ENCODE measurements at regions not wholly inside any gene's neighbourhood (a gene's known extent, or its start where the extent isn't known, plus 50 kb on each side); places are given as distances from the start of the nearest gene placed in this dataset.
"Not testable (repeated sequence)": the region's sequence is repeated elsewhere in the genome, so short reads cannot be mapped to it uniquely, and the experiment has no call there.

DNA sequence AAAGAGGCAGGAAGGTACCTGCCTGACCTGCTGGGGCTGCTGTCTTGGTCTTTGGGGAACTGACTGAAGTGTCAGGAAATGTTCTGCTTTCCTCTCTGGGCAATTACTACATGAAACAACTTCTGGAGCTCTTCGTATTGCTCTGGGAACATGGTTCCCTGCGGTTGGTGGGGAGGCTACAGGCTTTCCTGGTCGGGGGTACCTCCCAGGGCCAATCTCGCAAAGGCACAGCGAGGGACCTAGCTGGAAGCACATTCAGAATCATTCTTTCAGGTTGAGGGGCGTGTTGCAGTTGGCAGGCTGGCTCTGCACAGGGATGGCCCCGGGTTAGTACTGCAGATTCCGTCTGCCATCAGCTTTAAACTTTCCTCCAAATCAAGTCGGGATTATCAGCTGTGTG is 88.9 kb upstream of the RANBP3L start:
- no peak for DNase-seq (ENCODE audit: low spot score)

DNA sequence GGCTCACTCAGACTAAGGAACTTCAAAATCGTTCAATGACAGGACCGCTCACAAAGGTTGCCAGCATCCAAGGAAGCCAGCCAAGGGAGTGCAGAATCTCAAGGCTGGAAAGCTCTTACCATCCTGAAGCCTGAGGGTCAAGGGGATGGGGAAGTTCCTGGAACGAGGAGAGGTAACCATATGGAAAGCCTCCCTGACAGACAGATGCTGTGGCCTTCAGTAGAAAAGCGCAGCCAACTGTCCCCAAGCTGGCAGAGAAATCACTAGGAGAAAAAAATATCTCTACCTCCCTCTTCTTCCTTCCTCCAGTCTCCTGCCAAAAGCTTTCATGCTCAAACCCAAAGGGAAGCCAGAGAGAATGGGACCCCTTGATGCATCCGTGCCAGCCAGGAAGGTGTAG is 90.5 kb upstream of the RANBP3L start:
- peak; percentile 85 for DNase-seq (ENCODE audit: low spot score)

DNA sequence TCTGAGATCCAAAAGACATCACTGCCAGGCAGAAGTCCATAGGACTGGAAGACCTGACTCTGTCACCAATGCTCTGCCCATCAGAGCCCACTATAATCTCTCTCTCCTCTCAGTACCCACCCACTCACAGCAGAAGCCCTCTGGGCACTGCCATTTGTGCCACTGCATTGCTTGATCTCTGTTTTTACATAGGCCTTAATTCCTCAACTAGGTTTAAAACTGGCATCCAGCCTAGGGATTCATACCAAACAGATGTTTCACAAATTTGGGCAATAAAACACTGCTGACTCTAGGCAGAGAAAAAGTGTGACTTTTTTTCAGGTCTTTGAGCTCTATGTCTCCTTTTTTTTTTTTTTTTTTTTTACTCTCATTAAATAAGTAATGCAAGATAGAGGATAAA is 91.1 kb upstream of the RANBP3L start:
- DNase-seq (ENCODE audit: low spot score), result no peak

DNA sequence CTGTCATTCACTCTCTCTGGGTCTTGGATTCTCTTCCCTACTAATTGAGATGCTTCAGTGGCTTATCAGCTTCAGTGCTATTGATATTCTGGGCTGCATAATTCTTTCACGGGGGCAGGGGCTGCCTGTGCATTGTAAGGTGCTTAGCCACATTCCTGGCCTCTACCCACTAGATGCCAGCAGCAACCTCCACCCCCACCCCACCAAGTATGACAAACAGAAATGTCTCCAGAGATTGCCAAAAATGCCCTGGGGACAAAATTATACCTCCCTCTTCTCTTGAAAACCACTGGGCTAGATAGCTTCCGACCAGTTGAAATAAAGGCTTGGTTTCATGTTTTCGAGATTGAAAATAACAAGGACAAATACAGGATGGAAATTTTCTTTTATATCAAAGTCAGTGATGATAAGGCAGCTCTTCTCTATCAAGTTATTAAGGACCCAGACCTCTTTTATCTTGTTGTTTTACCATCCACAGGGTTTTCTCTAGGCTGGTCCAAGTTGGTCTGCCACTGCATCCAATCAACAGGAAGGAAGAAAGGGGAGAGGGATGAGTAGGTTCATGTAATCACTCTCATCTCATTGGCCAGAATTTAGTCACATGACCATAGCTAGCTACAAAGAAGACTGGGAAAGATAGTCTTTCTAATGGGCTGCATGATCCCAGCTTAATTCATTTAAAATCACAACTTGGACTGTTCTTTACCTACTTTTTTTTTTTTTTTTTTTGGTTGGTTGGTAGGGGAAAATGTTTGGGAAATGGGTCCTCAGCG is 92.1 kb upstream of the RANBP3L start:
- no peak for DNase-seq (ENCODE audit: low spot score)

DNA sequence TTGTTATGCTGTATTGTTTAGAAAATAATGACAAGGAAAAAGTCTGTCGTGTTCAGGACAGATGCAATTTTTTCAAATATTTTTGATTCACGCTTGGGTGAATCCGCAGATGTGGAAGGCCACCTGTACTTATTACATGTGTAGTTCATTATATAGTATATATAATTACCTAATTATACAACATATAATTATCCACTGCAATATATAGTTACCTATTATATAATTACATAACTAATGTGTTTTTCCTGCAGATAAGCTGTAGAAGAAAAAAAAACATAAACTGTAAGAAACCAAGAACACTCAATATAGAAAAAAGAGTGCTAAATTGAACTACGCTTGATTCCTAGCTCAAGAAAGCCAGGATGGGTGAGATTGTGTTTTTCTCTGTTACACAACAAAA is 93.6 kb upstream of the RANBP3L start:
- no peak for DNase-seq (ENCODE audit: low spot score)

DNA sequence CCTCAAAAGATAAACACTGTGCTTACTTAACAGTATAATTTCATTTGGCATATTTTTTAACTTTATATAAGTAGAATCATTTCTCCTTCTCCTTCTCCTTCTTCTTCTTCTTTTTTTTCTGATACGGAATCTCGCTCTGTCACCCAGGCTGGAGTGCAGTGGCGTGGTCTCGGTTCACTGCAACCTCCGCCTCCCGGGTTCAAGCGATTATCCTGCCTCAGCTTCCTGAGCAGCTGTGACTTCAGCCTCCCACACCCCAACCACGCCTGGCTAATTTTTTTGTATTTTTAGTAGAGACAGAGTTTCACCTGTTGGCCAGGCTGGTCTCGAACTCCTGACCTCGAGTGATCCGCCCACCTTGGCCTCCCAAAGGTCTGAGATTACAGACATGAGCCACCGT is 94.2 kb upstream of the RANBP3L start:
- not testable (repeated sequence) for DNase-seq (ENCODE audit: low spot score)

DNA sequence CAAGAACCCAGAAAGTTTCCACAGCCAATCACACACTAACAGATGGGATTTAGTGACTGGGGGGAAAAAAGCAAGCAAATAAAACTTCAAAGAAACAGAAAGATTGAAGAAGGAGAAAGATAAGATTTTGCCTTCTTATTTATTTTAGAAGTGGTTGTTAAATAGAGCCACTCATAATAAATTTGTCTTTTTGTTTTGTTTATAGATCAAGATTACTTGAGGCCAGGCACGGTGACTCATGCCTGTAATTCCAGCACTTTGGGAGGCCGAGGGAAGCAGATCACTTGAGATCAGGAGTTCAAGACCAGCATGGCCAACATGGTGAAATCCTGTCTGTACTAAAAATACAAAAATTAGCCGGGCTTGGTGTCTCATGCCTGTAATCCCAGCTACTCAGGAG is 94.9 kb upstream of the RANBP3L start:
- no peak for DNase-seq (ENCODE audit: low spot score)

DNA sequence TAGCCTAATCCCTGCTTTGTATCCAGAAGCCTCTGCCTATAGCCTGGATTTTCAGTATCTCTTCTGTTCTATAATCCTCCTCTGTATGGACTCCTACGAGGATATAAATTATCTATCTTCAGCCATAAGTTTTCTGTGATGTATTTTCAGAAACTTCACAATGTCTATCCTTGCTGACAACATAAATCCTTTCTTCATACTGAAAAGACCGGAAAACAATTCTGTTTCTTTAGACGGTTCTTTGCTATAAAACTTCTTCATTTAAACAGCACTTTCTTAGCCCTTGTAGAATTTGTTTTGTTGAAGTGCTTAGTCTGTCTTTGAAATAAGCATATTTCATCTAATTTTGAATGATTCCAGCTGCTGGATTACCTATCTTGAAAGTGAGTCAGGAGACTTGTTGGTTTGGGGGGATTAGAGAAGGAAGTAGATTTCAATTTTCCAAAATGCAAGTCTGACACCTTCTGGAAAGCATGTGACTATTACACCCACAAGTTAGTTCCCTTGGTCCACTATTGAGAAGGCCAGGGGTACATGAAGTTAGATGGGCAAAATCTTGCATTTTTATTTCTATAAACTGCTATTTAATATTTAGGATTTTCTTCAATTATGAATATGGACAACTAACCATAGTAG is 96.3 kb upstream of the RANBP3L start:
- DNase-seq (ENCODE audit: low spot score), result peak; percentile 18

DNA sequence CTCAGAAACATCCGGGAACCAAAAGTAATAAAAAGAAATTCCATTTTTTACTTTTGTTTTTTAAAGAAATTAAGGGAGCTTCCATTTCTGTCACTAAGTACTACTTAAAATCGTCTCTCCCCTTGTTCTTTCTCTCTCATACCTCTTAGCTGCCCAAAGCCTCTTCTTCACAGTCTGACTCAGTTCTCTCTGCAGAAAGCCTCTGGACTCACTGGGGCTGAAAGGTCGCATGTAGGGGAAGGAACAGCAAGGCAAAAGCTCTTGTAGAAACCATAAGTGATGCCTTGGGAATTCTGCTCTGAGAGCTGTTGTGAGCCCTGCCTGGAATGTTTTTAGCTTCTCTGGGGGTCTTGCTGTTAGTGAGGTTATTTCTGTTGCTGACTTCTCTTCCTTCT is 100.8 kb upstream of the RANBP3L start:
- no peak for DNase-seq (ENCODE audit: low spot score)

DNA sequence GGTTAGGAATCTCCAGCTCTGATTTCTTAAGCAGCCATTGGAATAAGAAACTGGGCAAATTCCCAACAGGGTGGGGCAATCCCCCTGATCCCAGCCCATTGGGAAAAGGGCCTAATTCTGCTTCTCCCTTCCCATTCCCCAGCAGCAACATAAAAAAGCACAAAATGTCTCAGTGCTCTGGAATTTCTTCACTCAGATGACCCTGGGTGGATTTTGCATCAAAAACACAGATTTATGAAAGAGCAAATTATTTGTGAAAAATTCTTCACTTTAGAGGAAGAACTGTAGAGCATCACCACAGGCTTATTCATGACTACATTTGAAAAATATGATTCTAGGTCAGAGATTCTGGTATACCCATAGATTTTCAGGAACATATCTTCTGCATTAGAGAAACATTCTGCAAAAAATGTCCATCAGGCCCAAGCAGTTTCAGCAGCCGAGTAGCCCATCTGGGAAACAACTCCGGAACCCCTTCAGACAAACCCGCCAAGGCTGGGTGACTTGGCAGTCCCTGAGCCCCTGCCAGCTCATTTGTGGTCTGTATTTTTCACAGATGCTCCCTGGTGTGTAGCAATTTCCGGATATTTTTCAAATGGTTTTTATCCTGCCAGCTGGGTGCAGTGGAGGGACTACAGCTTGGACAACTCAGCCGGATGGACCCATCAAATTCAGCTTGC is 102.1 kb upstream of the RANBP3L start:
- DNase-seq (ENCODE audit: low spot score), result peak; percentile 68

DNA sequence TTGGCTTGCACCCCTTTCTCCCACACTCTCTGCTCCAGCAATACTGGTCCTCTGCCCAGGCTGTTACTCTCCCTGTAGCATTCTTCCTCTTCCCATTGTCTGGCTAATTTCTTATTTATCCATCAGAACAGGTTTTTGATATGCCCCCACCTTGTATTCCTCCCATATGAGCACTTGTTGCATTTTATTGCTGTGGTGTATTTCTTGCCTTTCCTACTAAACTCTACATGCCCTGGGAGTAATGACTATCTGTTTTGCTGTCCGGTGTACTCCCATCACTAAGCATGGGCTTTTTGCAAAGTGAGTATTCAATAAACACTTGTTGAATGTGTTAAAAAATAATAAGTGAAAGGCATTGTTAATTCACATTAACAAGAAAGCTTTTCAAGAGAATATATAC is 104.3 kb upstream of the RANBP3L start:
- no peak for DNase-seq (ENCODE audit: low spot score)

DNA sequence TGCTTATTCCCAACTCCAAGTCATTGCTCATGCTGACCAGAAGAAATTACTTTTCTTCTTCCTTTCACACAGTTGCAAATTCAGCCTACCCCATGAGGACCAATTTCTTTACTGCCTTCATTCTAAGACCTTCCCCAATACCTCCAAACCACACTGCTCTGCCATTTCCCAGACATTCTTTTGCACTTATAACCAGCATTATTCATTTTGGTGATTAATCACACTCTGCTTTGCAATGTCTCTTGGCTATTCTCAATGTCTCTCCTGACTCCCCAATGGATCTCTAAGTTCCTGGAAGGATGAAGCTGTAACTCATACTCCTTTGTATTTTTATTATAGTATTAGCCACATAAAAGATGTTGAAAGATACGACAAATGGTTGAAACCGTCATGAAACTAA is 105.7 kb upstream of the RANBP3L start:
- DNase-seq (ENCODE audit: low spot score), result no peak

DNA sequence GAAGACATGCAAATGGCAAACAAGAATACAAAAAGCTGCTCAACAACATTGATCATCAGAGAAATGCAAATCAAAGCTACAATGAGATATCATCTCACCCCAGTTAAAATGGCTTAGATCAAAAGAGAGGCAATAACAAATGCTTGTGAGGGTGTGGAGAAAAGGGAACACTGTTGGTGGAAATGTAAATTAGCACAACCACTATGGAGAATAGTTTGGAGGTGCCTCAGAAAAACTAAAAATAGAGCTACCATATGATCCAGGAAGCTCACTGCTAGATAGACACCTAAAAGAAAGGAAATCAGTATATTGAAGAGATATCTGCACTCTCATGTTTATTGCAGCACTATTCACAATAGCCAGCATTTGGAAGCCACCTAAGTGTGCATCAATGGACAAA is 108.0 kb upstream of the RANBP3L start:
- DNase-seq (ENCODE audit: low spot score), result not testable (repeated sequence)

DNA sequence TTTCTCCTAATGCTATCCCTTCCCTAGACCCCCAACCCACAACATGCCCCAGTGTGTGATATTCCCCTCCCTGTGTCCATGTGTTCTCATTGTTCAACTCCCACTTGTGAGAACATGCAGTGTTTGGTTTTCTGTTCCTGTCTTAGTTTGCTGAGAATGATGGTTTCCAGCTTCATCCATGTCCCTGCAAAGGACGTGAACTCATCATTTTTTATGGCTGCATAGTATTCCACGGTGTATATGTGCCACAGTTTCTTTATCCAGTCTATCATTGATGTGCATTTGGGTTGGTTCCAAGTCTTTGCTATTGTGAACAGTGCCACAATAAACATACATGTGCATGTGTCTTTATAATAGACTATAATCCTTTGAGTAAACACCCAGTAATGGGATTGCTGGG is 109.0 kb upstream of the RANBP3L start:
- not testable (repeated sequence) for DNase-seq (ENCODE audit: low spot score)

DNA sequence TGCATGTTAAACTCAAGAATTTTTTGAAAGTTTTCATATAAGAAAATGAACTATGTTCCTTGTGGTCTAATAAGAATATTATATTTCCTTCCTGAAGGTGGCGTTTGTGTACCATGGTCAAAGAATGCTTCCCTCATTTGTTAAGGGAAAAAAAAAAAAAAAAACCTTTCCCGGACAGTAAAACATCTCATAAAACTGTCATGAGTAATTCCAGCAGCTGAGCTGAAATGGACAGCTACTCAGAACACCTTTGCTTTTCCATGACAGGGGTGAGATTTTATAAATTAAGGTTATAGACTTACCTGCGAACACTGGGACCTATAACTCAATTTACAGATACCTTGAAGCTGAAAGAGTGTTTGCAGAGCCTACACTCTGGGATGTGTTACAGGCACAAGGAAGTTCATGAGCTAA is 113.2 kb upstream of the RANBP3L start:
- peak; percentile 33 for DNase-seq (ENCODE audit: low spot score)

DNA sequence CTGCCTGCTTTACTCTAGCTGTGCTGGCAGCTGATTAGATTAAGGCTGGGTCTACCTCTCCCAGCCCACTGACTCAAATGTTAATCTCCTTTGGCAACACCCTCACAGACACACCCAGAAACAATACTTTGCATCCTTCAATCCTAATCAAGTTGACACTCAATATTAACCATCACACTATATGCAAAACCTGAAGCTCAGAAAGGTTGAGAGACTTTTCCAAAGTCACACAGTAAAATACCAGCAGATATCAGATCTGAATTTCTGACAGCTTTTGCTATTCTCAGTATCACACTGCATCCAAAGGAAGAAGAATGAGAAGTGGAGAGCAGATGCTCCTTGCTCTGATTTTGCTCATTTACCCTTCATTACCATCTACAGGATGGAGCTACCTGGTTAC is 114.9 kb upstream of the RANBP3L start:
- no peak for DNase-seq (ENCODE audit: low spot score)

DNA sequence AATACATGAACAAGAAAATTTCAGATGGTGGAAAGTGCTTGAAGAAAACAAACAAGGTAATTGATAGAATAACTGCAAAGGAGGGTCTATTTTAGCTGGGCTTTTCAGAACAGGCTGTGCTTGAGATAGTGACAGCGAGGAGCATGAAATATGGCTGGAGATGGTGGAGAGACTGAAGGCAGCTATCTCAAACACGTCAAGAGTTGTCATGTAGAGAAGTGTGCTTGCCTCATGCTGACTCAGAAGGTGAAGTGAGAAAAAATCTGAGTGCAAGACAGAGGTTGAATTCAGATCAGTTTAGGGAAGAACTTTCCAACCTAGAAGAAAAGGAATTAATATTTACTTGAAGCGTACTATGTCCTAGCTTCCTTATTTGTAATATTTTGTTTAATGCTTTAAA is 115.5 kb upstream of the RANBP3L start:
- DNase-seq (ENCODE audit: low spot score), result no peak

DNA sequence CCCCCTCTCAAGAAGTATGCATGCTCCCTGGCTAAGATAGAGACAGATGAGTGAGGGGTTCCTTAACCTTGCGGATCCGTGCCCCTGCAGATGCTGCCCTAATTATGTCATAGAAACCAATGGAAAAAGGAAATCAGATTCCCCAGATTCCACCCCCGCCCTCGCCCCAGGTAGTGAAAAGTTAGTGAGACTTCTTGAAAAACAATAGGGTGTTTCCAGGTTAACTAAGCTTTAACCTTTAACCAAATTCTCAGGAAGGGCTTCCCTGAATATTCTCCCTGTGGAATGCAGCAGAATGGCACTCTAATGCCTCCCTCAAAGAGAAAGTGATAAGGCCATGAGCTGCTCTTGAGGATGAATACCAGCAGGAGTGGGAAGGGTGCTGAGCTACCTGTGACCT is 116.0 kb upstream of the RANBP3L start:
- DNase-seq (ENCODE audit: low spot score), result no peak

DNA sequence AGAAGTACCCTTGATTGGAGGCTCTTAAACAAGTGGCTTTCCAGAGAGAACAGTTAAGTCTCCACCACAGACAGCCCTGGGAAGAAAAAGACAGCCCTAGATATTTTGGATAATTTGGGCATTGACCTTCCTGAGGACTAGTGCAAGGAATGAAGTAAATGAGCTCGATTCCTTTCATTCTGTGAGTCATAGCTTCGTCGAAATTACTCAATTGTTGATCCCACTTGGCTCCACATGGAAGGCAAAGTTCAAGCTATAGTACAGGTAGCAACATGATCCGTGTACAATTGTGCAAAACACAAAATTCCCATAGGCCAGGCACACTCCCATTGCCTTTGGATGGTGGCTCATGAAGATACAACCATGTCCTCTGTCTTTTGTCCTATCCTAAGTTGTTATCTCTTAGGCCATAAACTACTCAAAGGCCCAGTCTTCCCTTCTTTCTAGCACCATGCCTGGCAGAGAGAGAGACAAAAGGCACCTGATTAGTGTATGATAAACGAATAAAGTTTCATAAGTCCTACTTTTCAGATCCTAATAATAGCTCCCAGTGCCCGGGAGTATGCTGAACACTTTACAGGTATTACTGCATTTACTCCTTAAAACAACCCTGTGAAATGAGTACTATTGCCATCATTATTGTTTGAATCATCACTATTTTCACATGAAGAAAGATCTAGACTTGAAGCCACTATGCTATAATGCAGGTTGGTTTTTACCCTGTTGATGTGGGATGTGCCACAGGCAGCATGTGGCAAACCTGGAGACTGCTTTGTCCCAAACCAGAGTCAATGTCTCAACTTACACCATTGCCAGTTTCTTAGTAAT is 116.7 kb upstream of the RANBP3L start:
- DNase-seq (ENCODE audit: low spot score), result no peak

DNA sequence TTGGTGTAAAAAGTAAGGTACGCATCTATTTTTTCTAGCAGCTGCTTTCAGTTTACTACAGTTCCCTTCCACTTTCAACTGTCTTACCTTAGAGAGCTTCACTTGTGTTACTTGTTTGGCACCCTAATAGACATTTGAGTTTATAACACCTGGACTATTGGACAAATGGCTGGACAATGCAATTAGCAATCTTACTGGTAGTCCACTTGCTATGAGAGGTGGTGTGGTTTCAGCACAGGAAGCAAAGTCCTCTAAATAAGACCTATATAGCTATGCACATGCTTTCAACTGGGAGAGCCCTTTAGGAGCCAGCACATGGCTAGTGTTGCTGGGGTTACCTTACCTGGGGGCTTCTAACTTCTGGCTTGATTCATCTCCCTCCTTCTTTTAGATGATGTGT is 119.6 kb upstream of the RANBP3L start:
- DNase-seq (ENCODE audit: low spot score), result no peak

DNA sequence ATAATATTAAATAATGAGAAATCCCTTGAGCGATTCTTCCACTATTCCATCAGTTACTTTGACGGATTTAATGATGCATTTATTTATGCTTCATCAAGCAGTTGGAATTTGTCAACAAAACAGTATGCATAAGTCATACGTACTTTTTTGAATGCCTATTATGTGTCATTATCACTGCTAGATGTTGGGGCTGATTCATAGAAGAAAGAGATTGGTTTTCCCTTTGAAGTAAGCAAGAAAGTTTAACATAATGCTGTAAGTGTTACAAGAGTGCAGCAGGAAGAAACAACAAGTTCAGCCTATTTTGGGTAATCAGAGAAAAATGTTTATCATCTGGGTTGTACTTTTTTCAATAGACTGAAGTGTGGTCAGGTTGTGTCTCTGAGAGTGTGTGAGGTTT is 121.2 kb upstream of the RANBP3L start:
- DNase-seq (ENCODE audit: low spot score), result no peak

DNA sequence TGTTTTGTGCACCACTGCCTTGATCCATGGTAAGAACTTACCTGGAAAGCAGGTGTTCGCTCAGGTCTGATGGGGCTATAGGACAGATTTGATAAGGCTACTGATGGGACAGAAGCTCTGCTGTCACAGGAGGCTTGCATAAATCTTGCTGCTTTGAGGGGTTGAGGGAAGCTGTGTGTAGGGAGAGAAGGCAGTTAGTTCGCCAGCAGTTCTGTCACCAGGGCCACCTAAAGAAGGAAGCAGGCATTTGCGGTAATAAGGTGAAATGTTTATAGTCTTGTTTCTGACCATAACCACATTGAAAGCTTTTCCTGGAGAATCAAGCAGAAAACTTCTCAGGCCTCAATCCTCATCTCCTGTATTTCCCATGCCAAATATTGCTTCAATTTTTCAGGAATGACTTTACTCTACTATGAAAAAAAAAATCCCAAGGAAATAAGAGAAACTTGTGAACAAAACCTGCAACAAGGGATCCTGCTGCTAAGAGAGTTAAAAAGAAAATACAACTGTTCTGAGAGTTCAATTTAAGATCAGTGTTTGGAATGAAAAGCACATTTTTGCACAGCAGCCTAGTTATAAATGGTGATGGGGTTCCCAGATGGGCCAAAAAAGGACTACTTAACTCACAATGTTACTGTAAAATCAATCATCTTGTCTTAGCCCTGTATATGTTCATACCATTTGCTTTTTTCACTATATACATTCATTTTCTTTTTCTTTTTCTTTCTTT is 122.0 kb upstream of the RANBP3L start:
- DNase-seq (ENCODE audit: low spot score), result no peak

Measured in cerebellar cortex (tissue), 1 donor.